HEK293T (cell line): ENCODE measurements at regions not wholly inside any gene's neighbourhood (a gene's known extent, or its start where the extent isn't known, plus 50 kb on each side); places are given as distances from the start of the nearest gene placed in this dataset.

Experiments used
- FOXM1 ChIP-seq: fragments of 450-650 bp; IDR thresholded peaks from 2 replicates; pipeline ENCODE4 v1.6.1; 2017; ENCODE audit warnings: mild to moderate bottlenecking, borderline replicate concordance
- HDGF ChIP-seq: fragments of 450-650 bp; IDR thresholded peaks from 2 replicates; pipeline ENCODE4 v1.6.1; 2017; ENCODE audit warnings: antibody characterized with exemption, borderline replicate concordance
- NFRKB ChIP-seq: fragments of 450-650 bp; IDR thresholded peaks from 2 replicates; pipeline ENCODE4 v1.6.1; 2016; ENCODE audit warnings: mild to moderate bottlenecking, moderate library complexity
- SP1 ChIP-seq: fragments of 450-650 bp; IDR thresholded peaks from 2 replicates; pipeline ENCODE4 v1.6.1; 2017
- TARDBP ChIP-seq: fragments of 450-650 bp; IDR thresholded peaks from 2 replicates; pipeline ENCODE4 v1.6.1; 2016

GRCh38 chr1:232732344-232732910 lies 72.8 kb upstream of the MAP10 start:
- TF ChIP-seq FOXM1 (no peak), HDGF (no peak), SP1 (no peak), NFRKB (no peak), TARDBP (no peak)
